ENCODE measurements at regions not wholly inside any gene's neighbourhood (a gene's known extent, or its start where the extent isn't known, plus 50 kb on each side); places are given as distances from the start of the nearest gene placed in this dataset.

- H3K4me1 ChIP-seq: no peaks in the 10 kb centered on the region
- H3K9me3 ChIP-seq: no peaks in the 10 kb centered on the region
- H3K4me3 ChIP-seq: no peak overlapping the region
- DNase-seq: no peak
- TF ChIP-seq CTCF (IDR thresholded peaks at IDR 0.05): no peak
- H3K27me3 ChIP-seq: no peaks in the 10 kb centered on the region
- no peak overlapping the region for H3K27ac ChIP-seq
- no peaks in the 10 kb centered on the region for H3K36me3 ChIP-seq
- intact Hi-C loops (cut with DNase I; ENCODE audit: low total_unique reads): no loop called here
Observed at GRCh38 chrX:43481576-43481975, 174.5 kb upstream of the MAOA start.

- no peaks in the 10 kb centered on the region for H3K4me1 ChIP-seq
- H3K27me3 ChIP-seq: no peaks in the 10 kb centered on the region
- no peaks in the 10 kb centered on the region for H3K9me3 ChIP-seq
- no peak for TF ChIP-seq CTCF (IDR thresholded peaks at IDR 0.05)
- intact Hi-C loops (cut with DNase I; ENCODE audit: low total_unique reads): no loop called here
- no peaks in the 10 kb centered on the region for H3K36me3 ChIP-seq
- no peak for DNase-seq
- H3K27ac ChIP-seq: no peak overlapping the region
- no peak overlapping the region for H3K4me3 ChIP-seq
Observed at GRCh38 chrX:43493756-43494155, 162.3 kb upstream of the MAOA start.

- Histone ChIP-seq H3K4me1 (no peaks in the 10 kb centered on the region), H3K4me3 (no peak overlapping the region), H3K9me3 (no peaks in the 10 kb centered on the region), H3K27me3 (no peaks in the 10 kb centered on the region), H3K27ac (no peak overlapping the region), H3K36me3 (no peaks in the 10 kb centered on the region)
- intact Hi-C loops (cut with DNase I; ENCODE audit: low total_unique reads): no loop called here
- TF ChIP-seq CTCF (IDR thresholded peaks at IDR 0.05): no peak
- DNase-seq: no peak
Observed at GRCh38 chrX:43500246-43500645, 155.9 kb upstream of the MAOA start.

GRCh38 chrX:43500996-43501694 is 155.0 kb upstream of the MAOA start:
- no peak for DNase-seq
- TF ChIP-seq CTCF (IDR thresholded peaks at IDR 0.05): no peak
- H3K27me3 ChIP-seq: no peaks in the 10 kb centered on the region
- no peak overlapping the region for H3K4me3 ChIP-seq
- H3K4me1 ChIP-seq: no peaks in the 10 kb centered on the region
- H3K9me3 ChIP-seq: no peaks in the 10 kb centered on the region
- intact Hi-C loops (cut with DNase I; ENCODE audit: low total_unique reads): no loop called here
- no peaks in the 10 kb centered on the region for H3K36me3 ChIP-seq
- no peak overlapping the region for H3K27ac ChIP-seq

GRCh38 chrX:43504394-43504793 is 151.7 kb upstream of the MAOA start:
- Histone ChIP-seq H3K27me3 (no peaks in the 10 kb centered on the region), H3K4me1 (no peaks in the 10 kb centered on the region), H3K9me3 (no peaks in the 10 kb centered on the region), H3K36me3 (no peaks in the 10 kb centered on the region), H3K4me3 (no peak overlapping the region), H3K27ac (no peak overlapping the region)
- DNase-seq: no peak
- TF ChIP-seq CTCF (IDR thresholded peaks at IDR 0.05): no peak
- intact Hi-C loops (cut with DNase I; ENCODE audit: low total_unique reads): no loop called here

GRCh38 chrX:43505769-43506168 is 150.3 kb upstream of the MAOA start:
- no peak overlapping the region for H3K4me3 ChIP-seq
- no peaks in the 10 kb centered on the region for H3K4me1 ChIP-seq
- TF ChIP-seq CTCF (IDR thresholded peaks at IDR 0.05): no peak
- intact Hi-C loops (cut with DNase I; ENCODE audit: low total_unique reads): no loop called here
- no peaks in the 10 kb centered on the region for H3K9me3 ChIP-seq
- H3K36me3 ChIP-seq: no peaks in the 10 kb centered on the region
- no peaks in the 10 kb centered on the region for H3K27me3 ChIP-seq
- DNase-seq: no peak
- H3K27ac ChIP-seq: no peak overlapping the region
